Astrocyte (in vitro differentiated cells and primary cell): ENCODE measurements at regions not wholly inside any gene's neighbourhood (a gene's known extent, or its start where the extent isn't known, plus 50 kb on each side); places are given as distances from the start of the nearest gene placed in this dataset.

Source experiments
- CTCF ChIP-seq: IDR thresholded peaks from 2 replicates; pipeline ENCODE4 v1.5.1; 2011; ENCODE audit warnings: low read depth, mild to moderate bottlenecking, inconsistent platforms, low read length, moderate library complexity; ENCODE audit not compliant: insufficient read depth
- EZH2 ChIP-seq: IDR thresholded peaks from 2 replicates; pipeline ENCODE4 v1.6.1; 2012; ENCODE audit warnings: mild to moderate bottlenecking, low read length, inconsistent platforms; ENCODE audit not compliant: insufficient read depth

GRCh38 chr5:125574491-125575044 is 828.1 kb upstream of the ZNF608 start:
- TF ChIP-seq CTCF = no peak
- TF ChIP-seq EZH2 = no peak
